HEK293 (cell line): ENCODE measurements at regions not wholly inside any gene's neighbourhood (a gene's known extent, or its start where the extent isn't known, plus 50 kb on each side); places are given as distances from the start of the nearest gene placed in this dataset.

Experiments
- CTCF ChIA-PET: fragments of 350-600 bp; formaldehyde crosslinking; extraction: SDS; loops from one replicate; lab custom pipeline; 2021; ENCODE audit warnings: antibody characterized with exemption; lab: Yijun Ruan, JAX
- POLR2A ChIA-PET: fragments of 300-600 bp; formaldehyde crosslinking; extraction: SDS; loops from one replicate; lab custom pipeline; 2020; ENCODE audit warnings: antibody characterized with exemption, inconsistent platforms; lab: Yijun Ruan, JAX
- H3K27ac ChIP-seq: fragments of 200-500 bp; sonication (Bioruptor generic); 2 replicates; pipeline ENCODE4 v1.5.1; 2014; ENCODE audit warnings: low read depth, low read length, control low read depth, inconsistent platforms; ENCODE audit errors: extremely low read depth
- H3K36me3 ChIP-seq, 2 experiments: fragments of 200-500 bp in 1 of 2; sonication (Bioruptor generic) in 1 of 2; 1 replicate in 1 of 2; 2 replicates in 1 of 2; pipeline ENCODE4 v1.5.1; 2014 to 2017; ENCODE audit warnings: inconsistent platforms in 2 of 2, low read length in 2 of 2; ENCODE audit not compliant: control insufficient read depth in 2 of 2, insufficient read depth in 1 of 2
- H3K4me1 ChIP-seq: fragments of 200-500 bp; sonication (Bioruptor generic); 2 replicates; pipeline ENCODE4 v1.5.1; 2014; ENCODE audit warnings: mild to moderate bottlenecking, low read length, inconsistent platforms; ENCODE audit not compliant: control insufficient read depth, insufficient read depth
- H3K4me3 ChIP-seq: 2 replicates; pipeline ENCODE4 v1.5.1; 2011; ENCODE audit warnings: low read depth, mild to moderate bottlenecking, control low read depth, low read length, moderate library complexity
- H3K9me3 ChIP-seq: fragments of 200-500 bp; sonication (Bioruptor generic); 2 replicates; pipeline ENCODE4 v1.5.1; 2014; ENCODE audit warnings: low read depth, low read length, inconsistent platforms; ENCODE audit not compliant: control insufficient read depth, insufficient read depth
- BCL11A ChIP-seq: fragments of 450-650 bp; formaldehyde crosslinking; IDR thresholded peaks from 2 replicates; pipeline ENCODE4 v1.5.1; 2016; ENCODE audit warnings: low read depth, missing biosample characterization, missing genetic modification characterization
- HOXA7 ChIP-seq: sonication (generic); formaldehyde crosslinking; IDR thresholded peaks from 2 replicates; pipeline ENCODE4 v1.8.1; 2022; ENCODE audit warnings: missing genetic modification reagents, borderline replicate concordance
- KLF16 ChIP-seq: fragments of 450-650 bp; formaldehyde crosslinking; IDR thresholded peaks from 2 replicates; pipeline ENCODE4 v1.5.1; 2017; ENCODE audit warnings: missing biosample characterization, missing genetic modification characterization
- ZNF133 ChIP-seq: fragments of 450-650 bp; formaldehyde crosslinking; IDR thresholded peaks from 2 replicates; pipeline ENCODE4 v1.5.1; 2016; ENCODE audit warnings: missing biosample characterization, missing genetic modification characterization
- ZNF146 ChIP-seq: fragments of 450-650 bp; formaldehyde crosslinking; IDR thresholded peaks from 2 replicates; pipeline ENCODE4 v1.5.1; 2016; ENCODE audit warnings: missing biosample characterization, missing genetic modification characterization
- ZNF2 ChIP-seq: fragments of 450-650 bp; formaldehyde crosslinking; IDR thresholded peaks from 2 replicates; pipeline ENCODE4 v1.5.1; 2016; ENCODE audit warnings: missing biosample characterization, missing genetic modification characterization
- ZNF214 ChIP-seq: fragments of 450-650 bp; formaldehyde crosslinking; IDR thresholded peaks from 2 replicates; pipeline ENCODE4 v1.5.1; 2017; ENCODE audit warnings: missing biosample characterization, mild to moderate bottlenecking, missing genetic modification characterization, borderline replicate concordance
- ZNF248 ChIP-seq: fragments of 450-650 bp; formaldehyde crosslinking; IDR thresholded peaks from 2 replicates; pipeline ENCODE4 v1.5.1; 2017; ENCODE audit warnings: missing biosample characterization, missing genetic modification characterization
- ZNF280D ChIP-seq: fragments of 450-650 bp; formaldehyde crosslinking; IDR thresholded peaks from 2 replicates; pipeline ENCODE4 v1.5.1; 2016; ENCODE audit warnings: missing biosample characterization, missing genetic modification characterization
- ZNF354C ChIP-seq: fragments of 450-650 bp; formaldehyde crosslinking; IDR thresholded peaks from 2 replicates; pipeline ENCODE4 v1.5.1; 2016; ENCODE audit warnings: missing biosample characterization, missing genetic modification characterization, low read depth, borderline replicate concordance
- ZNF391 ChIP-seq: fragments of 450-650 bp; formaldehyde crosslinking; IDR thresholded peaks from 2 replicates; pipeline ENCODE4 v1.5.1; 2016; ENCODE audit warnings: low read depth, missing biosample characterization, missing genetic modification characterization, borderline replicate concordance
- ZNF426 ChIP-seq: fragments of 450-650 bp; formaldehyde crosslinking; IDR thresholded peaks from 2 replicates; pipeline ENCODE4 v1.5.1; 2017; ENCODE audit warnings: missing biosample characterization, missing genetic modification characterization, mild to moderate bottlenecking, inconsistent platforms, moderate library complexity
- ZNF549 ChIP-seq: fragments of 450-650 bp; IDR thresholded peaks from 2 replicates; pipeline ENCODE4 v1.5.1; 2018; ENCODE audit warnings: missing biosample characterization, missing genetic modification characterization, mild to moderate bottlenecking, inconsistent platforms, moderate library complexity
- ZNF560 ChIP-seq: fragments of 450-650 bp; formaldehyde crosslinking; IDR thresholded peaks from 2 replicates; pipeline ENCODE4 v1.5.1; 2017; ENCODE audit warnings: missing biosample characterization, missing genetic modification characterization, borderline replicate concordance
- ZNF596 ChIP-seq: fragments of 450-650 bp; IDR thresholded peaks from 2 replicates; pipeline ENCODE4 v1.5.0; 2018; ENCODE audit warnings: missing biosample characterization, mild to moderate bottlenecking, missing genetic modification characterization, moderate library complexity
- ZNF664 ChIP-seq: fragments of 450-650 bp; formaldehyde crosslinking; IDR thresholded peaks from 2 replicates; pipeline ENCODE4 v1.5.1; 2016; ENCODE audit warnings: missing biosample characterization, missing genetic modification characterization
- ZNF777 ChIP-seq: fragments of 450-650 bp; formaldehyde crosslinking; IDR thresholded peaks from 2 replicates; pipeline ENCODE4 v1.5.1; 2017; ENCODE audit warnings: missing biosample characterization, missing genetic modification characterization, borderline replicate concordance
- ZNF791 ChIP-seq: fragments of 450-650 bp; formaldehyde crosslinking; IDR thresholded peaks from 2 replicates; pipeline ENCODE4 v1.5.1; 2016; ENCODE audit warnings: missing biosample characterization, missing genetic modification characterization
- ZNF792 ChIP-seq: fragments of 450-650 bp; formaldehyde crosslinking; IDR thresholded peaks from 2 replicates; pipeline ENCODE4 v1.5.1; 2016; ENCODE audit warnings: missing biosample characterization, missing genetic modification characterization
- ZNF837 ChIP-seq: fragments of 450-650 bp; formaldehyde crosslinking; IDR thresholded peaks from 2 replicates; pipeline ENCODE4 v1.5.1; 2016; ENCODE audit warnings: missing biosample characterization, missing genetic modification characterization
- ZNF843 ChIP-seq: fragments of 450-650 bp; formaldehyde crosslinking; IDR thresholded peaks from 2 replicates; pipeline ENCODE4 v1.5.1; 2016; ENCODE audit warnings: missing biosample characterization, missing genetic modification characterization
- TF ChIP-seq, protein P1 (sequence below): fragments of 450-650 bp; formaldehyde crosslinking; IDR thresholded peaks from 2 replicates; pipeline ENCODE4 v1.5.1; 2016; ENCODE audit warnings: missing biosample characterization, missing genetic modification characterization
- TF ChIP-seq, protein P2 (sequence below): fragments of 450-650 bp; IDR thresholded peaks from 2 replicates; pipeline ENCODE4 v1.5.1; 2018; ENCODE audit warnings: missing biosample characterization, missing genetic modification characterization
- TF ChIP-seq, protein P3 (sequence below): fragments of 450-650 bp; formaldehyde crosslinking; conservative IDR thresholded peaks from 2 replicates; pipeline ENCODE4 v1.5.1; 2016; ENCODE audit warnings: low read depth, missing biosample characterization, missing genetic modification characterization
- TF ChIP-seq, protein P4 (sequence below): fragments of 450-650 bp; formaldehyde crosslinking; IDR thresholded peaks from 2 replicates; pipeline ENCODE4 v1.5.1; 2017; ENCODE audit warnings: missing biosample characterization, mild to moderate bottlenecking, missing genetic modification characterization, moderate library complexity

DNA sequence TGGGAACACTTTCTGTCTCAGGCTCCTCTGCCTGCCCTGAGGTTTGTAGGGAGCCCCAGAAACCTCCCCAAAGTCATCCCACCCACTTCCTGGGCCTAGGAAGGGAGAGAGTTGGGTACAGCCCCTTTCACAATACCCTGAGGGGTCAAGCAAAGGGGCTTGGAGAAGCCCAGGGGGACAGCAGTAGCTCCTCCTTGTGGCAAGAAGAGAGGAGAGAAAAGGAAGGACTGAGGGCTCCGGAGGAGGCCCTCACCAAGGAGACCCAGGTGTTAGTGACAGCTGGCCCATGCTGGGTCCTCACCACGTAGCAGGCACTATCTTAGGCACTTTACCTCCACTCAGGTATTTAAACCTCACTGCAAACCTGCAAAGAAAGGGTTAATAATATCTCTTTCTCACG, 112.8 kb downstream of the IRX5 start (continued):
- TF ChIP-seq ZNF280D (no peak), ZNF146 (tag by site-specific recombination) (no peak), ZNF596 (tag by site-specific recombination) (no peak), ZNF133 (no peak), ZNF248 (no peak), ZNF777 (tag by site-specific recombination) (no peak), ZNF792 (tag by site-specific recombination) (no peak), KLF16 (no peak), BCL11A (tag by site-specific recombination) (no peak), HOXA7 (CRISPR knock-in tag) (no peak)

DNA sequence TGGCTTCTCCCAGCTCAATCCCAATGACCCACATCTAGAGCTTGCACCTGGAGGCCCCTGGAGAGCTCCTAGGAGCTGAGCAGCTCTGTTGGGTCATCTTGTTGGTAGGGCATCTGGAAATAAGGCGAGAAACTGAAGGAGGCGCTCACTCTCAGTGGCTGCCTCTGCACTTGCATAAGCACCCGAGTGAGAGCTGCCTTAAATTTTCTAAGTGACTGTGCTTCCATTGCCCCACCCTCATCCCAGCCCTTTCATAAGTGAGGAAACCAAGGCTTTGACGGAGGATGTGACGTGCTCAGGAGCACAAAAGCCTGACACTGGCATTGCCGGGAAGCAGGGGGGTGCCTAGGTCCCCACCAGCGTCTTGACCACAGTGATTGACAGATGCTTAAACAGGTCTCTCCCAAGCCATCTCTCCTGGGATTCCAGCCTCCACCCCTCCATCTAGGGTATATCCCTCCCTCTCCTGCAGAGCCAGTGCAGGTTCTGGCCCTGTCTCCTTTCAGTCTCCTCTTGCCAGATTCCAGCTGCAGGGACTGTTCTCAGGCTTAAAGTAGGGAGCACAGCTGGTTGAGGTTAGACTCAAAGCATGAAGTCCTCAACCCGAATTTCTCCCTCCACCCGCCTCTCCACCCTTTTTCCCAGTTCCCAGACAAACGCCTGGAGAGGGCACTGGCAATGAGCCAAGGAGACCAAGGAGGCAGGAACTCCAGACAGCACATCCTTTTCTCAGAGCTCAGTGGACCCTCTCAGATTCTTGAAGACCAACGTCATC, 113.7 kb downstream of the IRX5 start:
- H3K9me3 ChIP-seq = no peaks in the 10 kb centered on the region
- ChIA-PET POLR2A (interaction anchor here (0.6 kb wide), 1 partner anchor 84 kb away, joined by 3 read pairs; no protein-coding TSS in a partner anchor), CTCF (no interaction called here)
- H3K27ac ChIP-seq = no peak overlapping the region
- H3K36me3 ChIP-seq = no peaks in the 10 kb centered on the region
- H3K4me1 ChIP-seq = no peaks in the 10 kb centered on the region
- H3K4me3 ChIP-seq = no peak overlapping the region
- TF ChIP-seq KLF16 (no peak), ZNF549 (tag by site-specific recombination) (no peak), ZNF2 (tag by site-specific recombination) (no peak), ZNF837 (tag by site-specific recombination) (no peak), ZNF791 (tag by site-specific recombination) (no peak), ZNF146 (tag by site-specific recombination) (no peak), ZNF426 (tag by site-specific recombination) (no peak), ZNF843 (tag by site-specific recombination) (no peak), ZNF354C (tag by site-specific recombination) (no peak), ZNF214 (tag by site-specific recombination) (no peak), ZNF560 (tag by site-specific recombination) (no peak), ZNF391 (tag by site-specific recombination) (no peak), ZNF664 (tag by site-specific recombination) (no peak)
- TF ChIP-seq, protein P1, sequence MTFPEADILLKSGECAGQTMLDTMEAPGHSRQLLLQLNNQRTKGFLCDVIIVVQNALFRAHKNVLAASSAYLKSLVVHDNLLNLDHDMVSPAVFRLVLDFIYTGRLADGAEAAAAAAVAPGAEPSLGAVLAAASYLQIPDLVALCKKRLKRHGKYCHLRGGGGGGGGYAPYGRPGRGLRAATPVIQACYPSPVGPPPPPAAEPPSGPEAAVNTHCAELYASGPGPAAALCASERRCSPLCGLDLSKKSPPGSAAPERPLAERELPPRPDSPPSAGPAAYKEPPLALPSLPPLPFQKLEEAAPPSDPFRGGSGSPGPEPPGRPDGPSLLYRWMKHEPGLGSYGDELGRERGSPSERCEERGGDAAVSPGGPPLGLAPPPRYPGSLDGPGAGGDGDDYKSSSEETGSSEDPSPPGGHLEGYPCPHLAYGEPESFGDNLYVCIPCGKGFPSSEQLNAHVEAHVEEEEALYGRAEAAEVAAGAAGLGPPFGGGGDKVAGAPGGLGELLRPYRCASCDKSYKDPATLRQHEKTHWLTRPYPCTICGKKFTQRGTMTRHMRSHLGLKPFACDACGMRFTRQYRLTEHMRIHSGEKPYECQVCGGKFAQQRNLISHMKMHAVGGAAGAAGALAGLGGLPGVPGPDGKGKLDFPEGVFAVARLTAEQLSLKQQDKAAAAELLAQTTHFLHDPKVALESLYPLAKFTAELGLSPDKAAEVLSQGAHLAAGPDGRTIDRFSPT = no peak
- TF ChIP-seq, protein P2, sequence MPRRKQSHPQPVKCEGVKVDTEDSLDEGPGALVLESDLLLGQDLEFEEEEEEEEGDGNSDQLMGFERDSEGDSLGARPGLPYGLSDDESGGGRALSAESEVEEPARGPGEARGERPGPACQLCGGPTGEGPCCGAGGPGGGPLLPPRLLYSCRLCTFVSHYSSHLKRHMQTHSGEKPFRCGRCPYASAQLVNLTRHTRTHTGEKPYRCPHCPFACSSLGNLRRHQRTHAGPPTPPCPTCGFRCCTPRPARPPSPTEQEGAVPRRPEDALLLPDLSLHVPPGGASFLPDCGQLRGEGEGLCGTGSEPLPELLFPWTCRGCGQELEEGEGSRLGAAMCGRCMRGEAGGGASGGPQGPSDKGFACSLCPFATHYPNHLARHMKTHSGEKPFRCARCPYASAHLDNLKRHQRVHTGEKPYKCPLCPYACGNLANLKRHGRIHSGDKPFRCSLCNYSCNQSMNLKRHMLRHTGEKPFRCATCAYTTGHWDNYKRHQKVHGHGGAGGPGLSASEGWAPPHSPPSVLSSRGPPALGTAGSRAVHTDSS (tag by site-specific recombination) = no peak
- TF ChIP-seq, protein P3, sequence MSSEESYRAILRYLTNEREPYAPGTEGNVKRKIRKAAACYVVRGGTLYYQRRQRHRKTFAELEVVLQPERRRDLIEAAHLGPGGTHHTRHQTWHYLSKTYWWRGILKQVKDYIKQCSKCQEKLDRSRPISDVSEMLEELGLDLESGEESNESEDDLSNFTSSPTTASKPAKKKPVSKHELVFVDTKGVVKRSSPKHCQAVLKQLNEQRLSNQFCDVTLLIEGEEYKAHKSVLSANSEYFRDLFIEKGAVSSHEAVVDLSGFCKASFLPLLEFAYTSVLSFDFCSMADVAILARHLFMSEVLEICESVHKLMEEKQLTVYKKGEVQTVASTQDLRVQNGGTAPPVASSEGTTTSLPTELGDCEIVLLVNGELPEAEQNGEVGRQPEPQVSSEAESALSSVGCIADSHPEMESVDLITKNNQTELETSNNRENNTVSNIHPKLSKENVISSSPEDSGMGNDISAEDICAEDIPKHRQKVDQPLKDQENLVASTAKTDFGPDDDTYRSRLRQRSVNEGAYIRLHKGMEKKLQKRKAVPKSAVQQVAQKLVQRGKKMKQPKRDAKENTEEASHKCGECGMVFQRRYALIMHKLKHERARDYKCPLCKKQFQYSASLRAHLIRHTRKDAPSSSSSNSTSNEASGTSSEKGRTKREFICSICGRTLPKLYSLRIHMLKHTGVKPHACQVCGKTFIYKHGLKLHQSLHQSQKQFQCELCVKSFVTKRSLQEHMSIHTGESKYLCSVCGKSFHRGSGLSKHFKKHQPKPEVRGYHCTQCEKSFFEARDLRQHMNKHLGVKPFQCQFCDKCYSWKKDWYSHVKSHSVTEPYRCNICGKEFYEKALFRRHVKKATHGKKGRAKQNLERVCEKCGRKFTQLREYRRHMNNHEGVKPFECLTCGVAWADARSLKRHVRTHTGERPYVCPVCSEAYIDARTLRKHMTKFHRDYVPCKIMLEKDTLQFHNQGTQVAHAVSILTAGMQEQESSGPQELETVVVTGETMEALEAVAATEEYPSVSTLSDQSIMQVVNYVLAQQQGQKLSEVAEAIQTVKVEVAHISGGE (tag by site-specific recombination) = no peak
- TF ChIP-seq, protein P4, sequence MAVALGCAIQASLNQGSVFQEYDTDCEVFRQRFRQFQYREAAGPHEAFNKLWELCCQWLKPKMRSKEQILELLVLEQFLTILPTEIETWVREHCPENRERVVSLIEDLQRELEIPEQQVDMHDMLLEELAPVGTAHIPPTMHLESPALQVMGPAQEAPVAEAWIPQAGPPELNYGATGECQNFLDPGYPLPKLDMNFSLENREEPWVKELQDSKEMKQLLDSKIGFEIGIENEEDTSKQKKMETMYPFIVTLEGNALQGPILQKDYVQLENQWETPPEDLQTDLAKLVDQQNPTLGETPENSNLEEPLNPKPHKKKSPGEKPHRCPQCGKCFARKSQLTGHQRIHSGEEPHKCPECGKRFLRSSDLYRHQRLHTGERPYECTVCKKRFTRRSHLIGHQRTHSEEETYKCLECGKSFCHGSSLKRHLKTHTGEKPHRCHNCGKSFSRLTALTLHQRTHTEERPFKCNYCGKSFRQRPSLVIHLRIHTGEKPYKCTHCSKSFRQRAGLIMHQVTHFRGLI (tag by site-specific recombination) = no peak
